NCI-H69 (cell line): ENCODE measurements at regions not wholly inside any gene's neighbourhood (a gene's known extent, or its start where the extent isn't known, plus 50 kb on each side); places are given as distances from the start of the nearest gene placed in this dataset.
A peak's percentile ranks its signal among the peaks of the same experiment; 100 is the strongest.
"Not testable (repeated sequence)": the region's sequence is repeated elsewhere in the genome, so short reads cannot be mapped to it uniquely, and the experiment has no call there.

Source experiments
- DNase-seq: peaks from one replicate; lab custom pipeline; 2025; lab: John Stamatoyannopoulos, UW

- DNase-seq = no peak
Measured at GRCh38 chr10:85459906-85460305, 906.7 kb downstream of the GRID1 start.

GRCh38 chr10:85464336-85464735 lies 902.3 kb downstream of the GRID1 start:
- DNase-seq = no peak

GRCh38 chr10:85477979-85478378 lies 888.6 kb downstream of the GRID1 start:
- no peak for DNase-seq

- peak; percentile 75 for DNase-seq
Measured at GRCh38 chr10:85490431-85490830, 876.2 kb downstream of the GRID1 start.

GRCh38 chr10:85491652-85492051 lies 874.9 kb downstream of the GRID1 start:
- no peak for DNase-seq

- DNase-seq = peak; percentile 3
Measured at GRCh38 chr10:85492684-85493083, 873.9 kb downstream of the GRID1 start.

GRCh38 chr10:85493703-85494102 lies 872.9 kb downstream of the GRID1 start:
- no peak for DNase-seq

- not testable (repeated sequence) for DNase-seq
Measured at GRCh38 chr10:85504641-85505040, 862.0 kb downstream of the GRID1 start.

GRCh38 chr10:85508159-85508558 lies 858.4 kb downstream of the GRID1 start:
- no peak for DNase-seq

- peak; percentile 8 for DNase-seq
Measured at GRCh38 chr10:85510682-85511081, 855.9 kb downstream of the GRID1 start.

- DNase-seq = peak; percentile 25
Measured at GRCh38 chr10:85513436-85513835, 853.2 kb downstream of the GRID1 start.

- no peak for DNase-seq
Measured at GRCh38 chr10:85515316-85515715, 851.3 kb downstream of the GRID1 start.

- DNase-seq = no peak
Measured at GRCh38 chr10:85524001-85524666, 842.5 kb downstream of the GRID1 start.

GRCh38 chr10:85527616-85528317 lies 838.8 kb downstream of the GRID1 start:
- DNase-seq = no peak

- DNase-seq = no peak
Measured at GRCh38 chr10:85528318-85528652, 838.3 kb downstream of the GRID1 start.

- no peak for DNase-seq
Measured at GRCh38 chr10:85531706-85532105, 834.9 kb downstream of the GRID1 start.

- DNase-seq = no peak
Measured at GRCh38 chr10:85532773-85533172, 833.8 kb downstream of the GRID1 start.

GRCh38 chr10:85535926-85536325 lies 830.7 kb downstream of the GRID1 start:
- no peak for DNase-seq

GRCh38 chr10:85537561-85537960 lies 829.0 kb downstream of the GRID1 start:
- peak; percentile 9 for DNase-seq

- no peak for DNase-seq
Measured at GRCh38 chr10:85538601-85539000, 828.0 kb downstream of the GRID1 start.

- DNase-seq = peak; percentile 43
Measured at GRCh38 chr10:85542152-85542551, 824.4 kb downstream of the GRID1 start.

GRCh38 chr10:85542936-85543730 lies 823.5 kb downstream of the GRID1 start:
- peak; percentile 33 for DNase-seq

- no peak for DNase-seq
Measured at GRCh38 chr10:85544956-85545355, 821.6 kb downstream of the GRID1 start.
